GM06990 (cell line): ENCODE measurements at regions not wholly inside any gene's neighbourhood (a gene's known extent, or its start where the extent isn't known, plus 50 kb on each side); places are given as distances from the start of the nearest gene placed in this dataset.
"Not testable (repeated sequence)": the region's sequence is repeated elsewhere in the genome, so short reads cannot be mapped to it uniquely, and the experiment has no call there.

ENCODE experiments used
- DNase-seq: peaks from one replicate; pipeline ENCODE4 v3.0.0-alpha.2; 2011; ENCODE audit not compliant: insufficient read length; ENCODE audit errors: extremely low read depth
- H3K27me3 ChIP-seq: replicated peaks from 2 replicates; pipeline ENCODE4 v1.6.0; 2011; ENCODE audit warnings: low read length; ENCODE audit not compliant: control insufficient read depth, insufficient read depth
- H3K36me3 ChIP-seq: 2 replicates; pipeline ENCODE4 v1.5.1; 2011; ENCODE audit warnings: low read length; ENCODE audit not compliant: control insufficient read depth, insufficient read depth
- H3K4me3 ChIP-seq: replicated peaks from 2 replicates; pipeline ENCODE4 v1.5.1; 2011; ENCODE audit warnings: low read depth, mild to moderate bottlenecking, control low read depth, low read length
- TF ChIP-seq, protein P1 (sequence below): IDR thresholded peaks from 2 replicates; pipeline ENCODE4 v1.5.1; 2011; ENCODE audit warnings: low read length, control low read depth, mild to moderate bottlenecking, inconsistent platforms; ENCODE audit not compliant: insufficient read depth, poor library complexity, severe bottlenecking

- Histone ChIP-seq H3K36me3 (no peaks in the 10 kb centered on the region), H3K27me3 (no peaks in the 10 kb centered on the region), H3K4me3 (no peak overlapping the region)
- DNase-seq: no peak
- TF ChIP-seq, protein P1, sequence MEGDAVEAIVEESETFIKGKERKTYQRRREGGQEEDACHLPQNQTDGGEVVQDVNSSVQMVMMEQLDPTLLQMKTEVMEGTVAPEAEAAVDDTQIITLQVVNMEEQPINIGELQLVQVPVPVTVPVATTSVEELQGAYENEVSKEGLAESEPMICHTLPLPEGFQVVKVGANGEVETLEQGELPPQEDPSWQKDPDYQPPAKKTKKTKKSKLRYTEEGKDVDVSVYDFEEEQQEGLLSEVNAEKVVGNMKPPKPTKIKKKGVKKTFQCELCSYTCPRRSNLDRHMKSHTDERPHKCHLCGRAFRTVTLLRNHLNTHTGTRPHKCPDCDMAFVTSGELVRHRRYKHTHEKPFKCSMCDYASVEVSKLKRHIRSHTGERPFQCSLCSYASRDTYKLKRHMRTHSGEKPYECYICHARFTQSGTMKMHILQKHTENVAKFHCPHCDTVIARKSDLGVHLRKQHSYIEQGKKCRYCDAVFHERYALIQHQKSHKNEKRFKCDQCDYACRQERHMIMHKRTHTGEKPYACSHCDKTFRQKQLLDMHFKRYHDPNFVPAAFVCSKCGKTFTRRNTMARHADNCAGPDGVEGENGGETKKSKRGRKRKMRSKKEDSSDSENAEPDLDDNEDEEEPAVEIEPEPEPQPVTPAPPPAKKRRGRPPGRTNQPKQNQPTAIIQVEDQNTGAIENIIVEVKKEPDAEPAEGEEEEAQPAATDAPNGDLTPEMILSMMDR: no peak
These were observed 702.6 kb upstream of the CDH8 start for GRCh38 chr16:62738666-62739460.

DNA sequence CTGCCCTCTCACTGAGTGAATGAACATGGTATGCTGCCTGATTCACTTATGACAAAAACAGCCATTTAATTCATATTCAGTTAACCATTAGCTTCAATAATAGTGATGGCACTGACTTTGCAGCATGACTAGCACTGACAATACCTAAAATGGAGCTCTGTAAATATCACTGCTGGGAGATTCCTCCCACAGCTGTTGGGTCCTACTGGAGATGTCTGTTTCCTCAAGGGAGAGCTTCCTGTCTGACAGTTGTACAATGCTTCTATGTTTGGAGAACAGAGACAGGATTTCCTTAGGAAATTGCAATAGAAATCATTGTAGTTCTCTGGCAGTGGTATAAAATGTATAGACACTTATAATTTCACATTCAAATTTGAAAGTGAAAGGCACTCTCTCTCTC, 695.9 kb upstream of the CDH8 start:
- no peaks in the 10 kb centered on the region for H3K36me3 ChIP-seq
- H3K27me3 ChIP-seq: no peaks in the 10 kb centered on the region
- TF ChIP-seq, protein P1: no peak
- DNase-seq: no peak
- no peak overlapping the region for H3K4me3 ChIP-seq

DNA sequence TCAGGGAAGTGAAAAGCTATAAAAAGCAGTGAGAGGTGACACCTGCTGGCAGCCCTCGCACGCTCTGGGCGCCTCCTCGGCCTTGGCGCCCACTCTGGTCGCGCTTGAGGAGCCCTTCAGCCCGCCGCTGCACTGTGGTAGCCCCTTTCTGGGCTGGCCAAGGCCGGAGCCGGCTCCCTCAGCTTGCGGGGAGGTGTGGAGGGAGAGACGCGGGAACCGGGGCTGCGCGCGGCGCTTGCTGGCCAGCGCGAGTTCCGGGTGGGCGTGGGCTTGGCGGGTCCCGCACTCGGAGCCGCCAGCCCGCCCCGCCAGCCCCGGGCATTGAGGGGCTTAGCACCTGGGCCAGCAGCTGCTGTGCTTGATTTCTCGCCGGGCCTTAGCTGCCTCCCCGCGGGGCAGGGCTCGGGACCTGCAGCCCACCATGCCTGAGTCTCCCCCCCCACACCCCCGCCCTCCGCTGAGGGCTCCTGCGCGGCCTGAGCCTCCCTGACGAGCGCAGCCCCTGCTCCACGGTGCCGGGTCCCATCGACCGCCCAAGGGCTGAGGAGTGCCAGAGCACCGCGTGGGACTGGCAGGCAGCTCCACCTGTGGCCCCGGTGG, 688.5 kb upstream of the CDH8 start:
- not testable (repeated sequence) for H3K4me3 ChIP-seq, DNase-seq, H3K36me3 ChIP-seq, H3K27me3 ChIP-seq

DNA sequence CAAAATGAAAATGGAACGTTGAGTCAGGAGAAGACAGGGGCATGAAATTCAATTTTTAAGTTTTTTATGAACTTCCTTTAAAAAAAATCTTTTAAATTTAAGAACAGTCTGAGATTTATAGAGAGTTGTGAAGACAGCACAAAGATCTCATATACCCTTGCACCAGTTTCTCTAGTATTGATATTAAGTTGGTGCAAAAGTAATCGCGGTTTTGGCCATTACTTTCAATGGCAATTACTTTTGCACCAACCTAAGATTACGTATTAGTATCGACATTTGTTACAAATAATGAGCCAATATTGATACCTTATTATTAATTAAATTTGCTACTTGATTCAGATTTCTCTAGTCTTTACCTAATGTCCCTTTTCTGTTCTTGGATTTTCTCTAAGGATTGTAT, 684.4 kb upstream of the CDH8 start:
- H3K27me3 ChIP-seq: no peaks in the 10 kb centered on the region
- no peak for DNase-seq
- H3K4me3 ChIP-seq: no peak overlapping the region
- TF ChIP-seq, protein P1: no peak
- H3K36me3 ChIP-seq: no peaks in the 10 kb centered on the region

DNA sequence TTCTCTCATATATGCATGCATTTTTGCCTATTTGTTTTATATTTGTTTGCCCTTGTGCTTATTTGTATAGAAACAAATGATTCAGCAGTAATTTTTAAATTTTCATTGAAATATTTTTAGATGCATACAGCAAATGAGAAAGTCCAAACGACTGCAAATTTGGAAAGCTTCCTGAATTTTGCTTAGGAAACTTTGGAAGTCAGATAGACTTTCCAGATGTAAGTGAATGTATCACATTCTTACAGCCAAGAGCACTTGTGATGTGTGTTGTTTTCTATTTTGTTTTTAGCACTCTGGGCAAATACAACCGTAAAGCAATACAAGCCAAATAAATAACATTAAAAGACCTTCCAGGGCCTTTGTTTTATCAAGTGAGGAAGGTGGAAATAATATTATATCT, 680.8 kb upstream of the CDH8 start:
- Histone ChIP-seq H3K36me3 (no peaks in the 10 kb centered on the region), H3K4me3 (no peak overlapping the region), H3K27me3 (no peaks in the 10 kb centered on the region)
- DNase-seq: no peak
- TF ChIP-seq, protein P1: no peak

DNA sequence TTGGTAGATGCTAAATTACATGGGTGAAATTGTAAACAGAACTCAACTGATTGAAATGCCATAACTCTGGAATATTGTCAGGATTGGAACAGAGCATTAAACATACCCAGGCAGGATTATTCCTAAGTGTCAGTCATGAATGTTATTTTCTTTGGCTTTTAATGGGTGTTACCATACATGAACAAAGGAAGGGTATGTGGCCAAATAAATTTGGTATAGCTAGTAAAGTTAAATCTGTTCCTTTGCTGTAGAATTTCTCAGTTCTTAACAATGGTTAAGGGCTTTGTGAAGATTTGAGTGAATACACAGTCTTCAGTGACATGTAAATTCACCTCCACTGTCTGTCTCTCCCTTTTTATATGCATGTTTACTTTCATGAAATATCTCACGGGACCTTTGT, 679.5 kb upstream of the CDH8 start:
- no peak overlapping the region for H3K4me3 ChIP-seq
- no peak for DNase-seq
- H3K36me3 ChIP-seq: no peaks in the 10 kb centered on the region
- TF ChIP-seq, protein P1: no peak
- H3K27me3 ChIP-seq: no peaks in the 10 kb centered on the region
